ENCODE measurements at regions not wholly inside any gene's neighbourhood (a gene's known extent, or its start where the extent isn't known, plus 50 kb on each side); places are given as distances from the start of the nearest gene placed in this dataset.

DNA sequence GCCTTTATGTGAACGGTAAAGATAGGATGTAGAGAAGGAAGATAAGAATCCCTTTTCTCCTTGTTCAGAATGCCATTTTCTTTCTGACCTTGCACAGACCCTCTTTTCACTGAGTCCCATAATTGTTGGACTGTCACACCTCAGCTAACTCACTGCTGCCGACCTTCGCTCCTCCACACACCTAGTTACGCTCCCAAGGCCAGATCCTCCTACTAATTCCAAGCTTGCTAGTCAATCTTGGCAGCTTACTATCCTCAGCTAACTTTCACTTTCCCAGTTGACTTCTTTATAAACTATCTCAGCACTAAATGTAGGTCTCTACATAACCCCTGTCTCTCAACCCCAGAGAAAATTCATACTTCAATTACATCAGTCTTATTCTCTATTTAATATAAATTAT is 471.8 kb upstream of the PRMT6 start:
- Histone ChIP-seq H3K27me3 (ENCODE audit: insufficient read depth, low read length) (no peaks in the 10 kb centered on the region), H3K56ac (ENCODE audit: insufficient read length, low read depth, low read length) (no peak overlapping the region), H2BK15ac (ENCODE audit: low read depth, low read length) (no peak overlapping the region), H3K27ac (ENCODE audit: insufficient read length, low read depth, low read length) (no peak overlapping the region), H3K4ac (ENCODE audit: low read depth, low read length) (no peak overlapping the region), H3K18ac (ENCODE audit: insufficient read length, low read depth, low read length) (peak overlapping the region; percentile 42), H3K79me2 (ENCODE audit: insufficient read depth, low read length) (no peaks in the 10 kb centered on the region), H2AFZ (ENCODE audit: low read length) (no peak overlapping the region), H2AK5ac (ENCODE audit: insufficient read length, low read length) (no peak overlapping the region), H2BK120ac (ENCODE audit: low read depth, low read length, poor library complexity, severe bottlenecking) (no peak overlapping the region), H3K14ac (ENCODE audit: insufficient read depth, low read length) (no peak overlapping the region), H3K9me3 (ENCODE audit: control insufficient read depth, low read depth, low read length) (no peaks in the 10 kb centered on the region), H4K20me1 (ENCODE audit: control insufficient read depth, insufficient read depth, insufficient read length) (no peaks in the 10 kb centered on the region), H3K4me2 (ENCODE audit: insufficient read depth, insufficient read length, low read length) (no peak overlapping the region), H2BK20ac (ENCODE audit: low read depth, low read length, poor library complexity, severe bottlenecking) (no peak overlapping the region), H2BK12ac (ENCODE audit: insufficient read length, low read depth, low read length) (no peak overlapping the region), H4K91ac (ENCODE audit: insufficient read length, low read depth, low read length) (no peak overlapping the region), H3K23ac (ENCODE audit: insufficient read length, low read depth, low read length) (no peak overlapping the region), H3K79me1 (ENCODE audit: insufficient read depth, low read depth, low read length, poor library complexity, severe bottlenecking) (no peaks in the 10 kb centered on the region), H3K23me2 (ENCODE audit: insufficient read length, low read depth, low read length, poor library complexity, severe bottlenecking) (no peaks in the 10 kb centered on the region), H4K5ac (ENCODE audit: insufficient read length, low read depth, low read length) (no peak overlapping the region), H4K8ac (replicated peaks; ENCODE audit: insufficient read length, low read depth, low read length) (no peak overlapping the region), H2BK5ac (ENCODE audit: insufficient read length, low read length) (no peak overlapping the region), H3K9ac (ENCODE audit: extremely low read depth, insufficient read length, low read length) (no peak overlapping the region), H3T11ph (ENCODE audit: low read length) (no peak overlapping the region), H3K4me1 (ENCODE audit: insufficient read depth, low read length) (no peaks in the 10 kb centered on the region)
- Mint-ChIP-seq H3K4me1 (no peaks in the 10 kb centered on the region), H3K4me3 (no peak overlapping the region), H3K27me3 (ENCODE audit: low read depth) (no peaks in the 10 kb centered on the region), H3K36me3 (ENCODE audit: insufficient read depth in 1 of 3, low read depth in 3 of 3) (0 out of 7 replicates have a peak, but pooled peaks cover 0 to 2% (median 0%) of the 10 kb centered on the region in 3 experiments), H3K9me3 (peaks cover 3 to 9% of the 10 kb centered on the region in 2 experiments; a peak in 3 of 5 replicates), H3K27ac (no peak overlapping the region; a peak in 1 of 7 replicates)
- DNase-seq = no peak
- TF ChIP-seq, protein P1, sequence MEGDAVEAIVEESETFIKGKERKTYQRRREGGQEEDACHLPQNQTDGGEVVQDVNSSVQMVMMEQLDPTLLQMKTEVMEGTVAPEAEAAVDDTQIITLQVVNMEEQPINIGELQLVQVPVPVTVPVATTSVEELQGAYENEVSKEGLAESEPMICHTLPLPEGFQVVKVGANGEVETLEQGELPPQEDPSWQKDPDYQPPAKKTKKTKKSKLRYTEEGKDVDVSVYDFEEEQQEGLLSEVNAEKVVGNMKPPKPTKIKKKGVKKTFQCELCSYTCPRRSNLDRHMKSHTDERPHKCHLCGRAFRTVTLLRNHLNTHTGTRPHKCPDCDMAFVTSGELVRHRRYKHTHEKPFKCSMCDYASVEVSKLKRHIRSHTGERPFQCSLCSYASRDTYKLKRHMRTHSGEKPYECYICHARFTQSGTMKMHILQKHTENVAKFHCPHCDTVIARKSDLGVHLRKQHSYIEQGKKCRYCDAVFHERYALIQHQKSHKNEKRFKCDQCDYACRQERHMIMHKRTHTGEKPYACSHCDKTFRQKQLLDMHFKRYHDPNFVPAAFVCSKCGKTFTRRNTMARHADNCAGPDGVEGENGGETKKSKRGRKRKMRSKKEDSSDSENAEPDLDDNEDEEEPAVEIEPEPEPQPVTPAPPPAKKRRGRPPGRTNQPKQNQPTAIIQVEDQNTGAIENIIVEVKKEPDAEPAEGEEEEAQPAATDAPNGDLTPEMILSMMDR (conservative IDR thresholded peaks at IDR 0.05) = no peak
- no CpG with 5 or more reads among the region's 4 CpGs for WGBS (ENCODE audit: extremely low coverage, insufficient read length, low lambda C conversion rate)

Data from H9 (cell line).